ENCODE measurements at regions not wholly inside any gene's neighbourhood (a gene's known extent, or its start where the extent isn't known, plus 50 kb on each side); places are given as distances from the start of the nearest gene placed in this dataset.

- H3K9me3 ChIP-seq (ENCODE audit: insufficient read depth, low read depth, low read length): no peaks in the 10 kb centered on the region
- no peak for TF ChIP-seq CTCF (conservative IDR thresholded peaks at IDR 0.05; ENCODE audit: low read length)
- no peak for TF ChIP-seq EZH2phosphoT487 (IDR thresholded peaks at IDR 0.05; ENCODE audit: borderline replicate concordance)
- H3K27me3 ChIP-seq (ENCODE audit: insufficient read depth, low read length, poor library complexity, severe bottlenecking): no peaks in the 10 kb centered on the region
- no peaks in the 10 kb centered on the region for H4K20me1 ChIP-seq (ENCODE audit: insufficient read depth, low read length, poor library complexity, severe bottlenecking)
- H3K4me1 ChIP-seq (ENCODE audit: insufficient read depth, low read length, poor library complexity, severe bottlenecking): no peaks in the 10 kb centered on the region
- H3K4me3 ChIP-seq (ENCODE audit: low read length, poor library complexity, severe bottlenecking): no peak overlapping the region
- H3K4me2 ChIP-seq (ENCODE audit: low read depth, low read length, poor library complexity, severe bottlenecking): no peak overlapping the region
- H2AFZ ChIP-seq (ENCODE audit: low read length): no peak overlapping the region
- no peaks in the 10 kb centered on the region for H3K79me2 ChIP-seq (ENCODE audit: insufficient read depth, low read length)
- H3K36me3 ChIP-seq (ENCODE audit: insufficient read depth, low read length): no peaks in the 10 kb centered on the region
- no peaks in the 10 kb centered on the region for H3F3A ChIP-seq (ENCODE audit: low read depth)
- H3K9me2 ChIP-seq (replicated peaks; ENCODE audit: low read depth, low read length): no peaks in the 10 kb centered on the region
- no peak overlapping the region for H3K9ac ChIP-seq (ENCODE audit: low read depth, low read length, poor library complexity, severe bottlenecking)
Measured at GRCh38 chr5:39569857-39570256, 145.1 kb upstream of the DAB2 start.

- TF ChIP-seq CTCF (conservative IDR thresholded peaks at IDR 0.05; ENCODE audit: low read length) (no peak), EZH2phosphoT487 (IDR thresholded peaks at IDR 0.05; ENCODE audit: borderline replicate concordance) (no peak)
Measured at GRCh38 chr5:39566891-39567290, 142.1 kb upstream of the DAB2 start.

GRCh38 chr5:39566029-39566428 is 141.2 kb upstream of the DAB2 start:
- Histone ChIP-seq H3K27me3 (ENCODE audit: insufficient read depth, low read length, poor library complexity, severe bottlenecking) (no peaks in the 10 kb centered on the region), H3F3A (ENCODE audit: low read depth) (no peaks in the 10 kb centered on the region), H3K9me2 (replicated peaks; ENCODE audit: low read depth, low read length) (no peaks in the 10 kb centered on the region), H3K9ac (ENCODE audit: low read depth, low read length, poor library complexity, severe bottlenecking) (no peak overlapping the region), H2AFZ (ENCODE audit: low read length) (no peak overlapping the region), H3K79me2 (ENCODE audit: insufficient read depth, low read length) (no peaks in the 10 kb centered on the region), H3K4me1 (ENCODE audit: insufficient read depth, low read length, poor library complexity, severe bottlenecking) (no peaks in the 10 kb centered on the region), H3K4me2 (ENCODE audit: low read depth, low read length, poor library complexity, severe bottlenecking) (no peak overlapping the region), H3K9me3 (ENCODE audit: insufficient read depth, low read depth, low read length) (no peaks in the 10 kb centered on the region), H3K36me3 (ENCODE audit: insufficient read depth, low read length) (no peaks in the 10 kb centered on the region), H4K20me1 (ENCODE audit: insufficient read depth, low read length, poor library complexity, severe bottlenecking) (no peaks in the 10 kb centered on the region), H3K4me3 (ENCODE audit: low read length, poor library complexity, severe bottlenecking) (no peak overlapping the region)
- TF ChIP-seq EZH2phosphoT487 (IDR thresholded peaks at IDR 0.05; ENCODE audit: borderline replicate concordance) (no peak), CTCF (conservative IDR thresholded peaks at IDR 0.05; ENCODE audit: low read length) (no peak)

More at GRCh38 chr5:39566891-39567290, 142.1 kb upstream of the DAB2 start:
- Histone ChIP-seq H3K9me2 (replicated peaks; ENCODE audit: low read depth, low read length) (no peaks in the 10 kb centered on the region), H4K20me1 (ENCODE audit: insufficient read depth, low read length, poor library complexity, severe bottlenecking) (no peaks in the 10 kb centered on the region), H3K36me3 (ENCODE audit: insufficient read depth, low read length) (no peaks in the 10 kb centered on the region), H3K9me3 (ENCODE audit: insufficient read depth, low read depth, low read length) (no peaks in the 10 kb centered on the region), H3K4me1 (ENCODE audit: insufficient read depth, low read length, poor library complexity, severe bottlenecking) (no peaks in the 10 kb centered on the region), H3K4me2 (ENCODE audit: low read depth, low read length, poor library complexity, severe bottlenecking) (no peak overlapping the region), H3K27me3 (ENCODE audit: insufficient read depth, low read length, poor library complexity, severe bottlenecking) (no peaks in the 10 kb centered on the region), H3K9ac (ENCODE audit: low read depth, low read length, poor library complexity, severe bottlenecking) (no peak overlapping the region), H2AFZ (ENCODE audit: low read length) (no peak overlapping the region), H3K4me3 (ENCODE audit: low read length, poor library complexity, severe bottlenecking) (no peak overlapping the region), H3F3A (ENCODE audit: low read depth) (no peaks in the 10 kb centered on the region), H3K79me2 (ENCODE audit: insufficient read depth, low read length) (no peaks in the 10 kb centered on the region)

Measured in Loucy (cell line).